Left ventricle myocardium superior (tissue), 1 donor: ENCODE measurements at regions not wholly inside any gene's neighbourhood (a gene's known extent, or its start where the extent isn't known, plus 50 kb on each side); places are given as distances from the start of the nearest gene placed in this dataset.
"Not testable (repeated sequence)": the region's sequence is repeated elsewhere in the genome, so short reads cannot be mapped to it uniquely, and the experiment has no call there.

Experiments
- ATAC-seq: fragments of 200-7000 bp; cut with Tn5 transposase; one replicate; pipeline ENCODE4 v1.9.1; 2020; ENCODE audit warnings: mild to moderate bottlenecking, moderate library complexity
- DNase-seq: peaks from one replicate; pipeline ENCODE4 v3.0.0-alpha.2; 2020
- intact Hi-C: fragments of 100-400 bp; cut with micrococcal nuclease; formaldehyde crosslinking; loops from one replicate; pipeline ENCODE4 v1.11.0; 2022
- donor health status: DM: no; HTN: yes; CAD: no; lungs with severe emphysema.

DNA sequence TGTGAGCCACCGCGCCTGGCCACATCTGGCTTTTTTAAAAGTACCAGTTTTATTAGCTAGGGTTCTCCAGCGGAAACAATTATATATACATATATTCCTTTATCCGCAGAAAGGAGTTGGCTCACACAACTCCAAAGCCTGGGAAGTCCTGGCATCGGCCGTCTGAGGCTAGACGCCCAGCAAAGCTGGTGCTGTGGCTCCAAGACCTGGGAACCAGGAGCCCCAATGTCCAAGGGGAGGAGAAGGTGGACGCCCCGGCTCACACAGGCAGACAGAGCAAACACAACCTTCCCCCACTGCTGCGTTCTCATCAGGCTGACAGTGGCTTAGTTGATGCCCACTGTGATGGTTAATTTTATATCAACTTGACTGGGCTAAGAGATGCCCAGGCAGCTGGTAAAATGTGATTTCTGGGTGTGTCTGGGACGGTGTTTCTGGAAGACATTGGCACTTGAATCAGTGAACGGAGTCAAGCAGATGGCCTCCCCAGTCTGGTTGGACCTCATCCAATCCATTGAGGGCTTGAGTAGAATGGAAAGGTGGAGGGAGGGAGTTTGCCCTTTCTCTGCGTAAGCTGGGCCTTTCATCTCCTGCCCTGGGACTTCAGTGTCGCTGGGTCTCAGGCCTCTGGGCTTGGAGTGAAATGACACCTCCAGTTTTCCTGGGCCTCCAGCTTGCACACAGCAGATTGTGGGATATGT lies 904.4 kb downstream of the BRD1 start:
- ATAC-seq, result no peak
- no peak for DNase-seq
- intact Hi-C loops, result no loop called here

DNA sequence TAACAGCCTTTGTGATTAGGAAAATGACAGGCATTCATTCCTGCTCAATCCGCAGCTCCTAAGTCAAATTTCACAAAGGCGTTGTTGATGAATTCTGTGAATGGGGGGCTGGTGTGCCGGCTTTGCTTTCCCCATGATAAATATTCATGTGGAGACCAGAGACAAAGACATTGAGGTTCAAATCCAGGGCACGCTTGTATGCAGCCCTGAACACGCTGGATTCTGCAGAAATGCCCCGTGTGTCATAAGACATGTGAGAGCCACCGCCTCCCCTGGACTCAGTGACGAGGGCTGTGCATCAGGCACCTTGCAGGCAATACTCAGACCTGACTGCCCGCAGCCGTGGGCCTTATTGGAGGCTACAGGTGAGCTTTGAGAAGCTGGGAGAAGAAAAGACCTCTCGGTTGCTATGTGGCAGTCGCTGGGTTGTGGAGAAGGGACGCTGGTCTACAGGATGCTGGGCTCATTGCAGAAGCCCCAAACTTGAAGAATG lies 906.2 kb downstream of the BRD1 start:
- intact Hi-C loops, result no loop called here
- ATAC-seq, result no peak
- DNase-seq, result no peak

DNA sequence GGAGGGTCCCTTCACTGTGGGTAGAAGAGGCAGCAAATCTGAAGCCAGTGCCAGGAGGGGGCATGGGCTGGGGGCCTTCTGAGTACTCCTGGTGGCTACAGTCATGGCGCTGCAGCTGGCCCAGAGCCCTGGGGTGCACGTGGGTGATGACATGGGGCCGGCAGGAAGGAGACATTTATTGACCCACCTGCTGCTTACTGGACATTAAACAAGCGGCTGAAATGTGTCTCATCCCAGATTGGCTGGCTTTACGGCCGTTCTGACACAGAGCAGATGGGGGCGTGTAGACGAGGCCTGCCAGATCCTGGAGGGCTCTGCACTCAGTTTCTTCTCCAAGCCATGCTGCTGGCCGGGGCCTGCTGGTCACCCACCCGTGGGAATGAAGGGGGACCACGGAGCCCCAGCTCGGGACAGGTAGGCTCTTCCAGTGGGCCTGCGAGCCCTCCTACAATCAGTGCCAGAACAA lies 906.9 kb downstream of the BRD1 start:
- ATAC-seq, result no peak
- DNase-seq, result no peak
- intact Hi-C loops, result no loop called here

DNA sequence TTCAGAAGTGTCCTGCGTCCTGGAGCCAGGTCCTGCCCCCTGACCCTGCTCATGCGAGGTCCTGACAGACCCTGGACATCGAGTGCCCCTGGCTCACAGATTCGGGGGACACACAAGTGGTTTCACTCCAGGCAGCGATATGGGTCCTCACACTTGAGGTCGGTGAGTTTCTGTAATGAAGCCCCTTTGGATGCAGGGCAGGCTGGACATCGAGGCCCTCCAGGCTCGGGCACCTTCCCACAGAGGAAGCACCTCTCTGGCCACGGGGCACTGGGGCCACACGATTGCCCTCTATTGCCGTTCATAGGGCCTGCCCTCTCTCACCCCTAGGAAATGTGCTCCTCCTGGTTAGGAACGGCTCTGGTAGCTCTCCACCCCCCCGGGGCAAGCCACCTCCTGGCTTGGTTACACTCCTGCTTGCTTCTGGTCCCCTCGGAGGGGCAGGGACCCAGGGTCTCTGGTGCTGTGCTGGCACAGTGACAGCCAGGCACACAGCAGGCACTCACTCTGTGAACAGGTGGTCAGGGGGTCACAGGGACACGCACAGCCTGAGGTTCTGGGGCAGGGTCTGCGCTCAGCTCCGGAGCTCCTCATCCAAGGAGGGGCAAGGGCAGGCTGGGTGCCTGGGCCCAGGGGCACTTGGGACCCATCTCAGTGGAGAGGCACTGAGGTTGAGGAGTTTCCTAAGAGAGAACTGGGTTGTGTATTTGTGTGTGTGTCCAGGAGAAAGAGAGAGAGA lies 907.7 kb downstream of the BRD1 start:
- intact Hi-C loops, result no loop called here
- ATAC-seq, result no peak

DNA sequence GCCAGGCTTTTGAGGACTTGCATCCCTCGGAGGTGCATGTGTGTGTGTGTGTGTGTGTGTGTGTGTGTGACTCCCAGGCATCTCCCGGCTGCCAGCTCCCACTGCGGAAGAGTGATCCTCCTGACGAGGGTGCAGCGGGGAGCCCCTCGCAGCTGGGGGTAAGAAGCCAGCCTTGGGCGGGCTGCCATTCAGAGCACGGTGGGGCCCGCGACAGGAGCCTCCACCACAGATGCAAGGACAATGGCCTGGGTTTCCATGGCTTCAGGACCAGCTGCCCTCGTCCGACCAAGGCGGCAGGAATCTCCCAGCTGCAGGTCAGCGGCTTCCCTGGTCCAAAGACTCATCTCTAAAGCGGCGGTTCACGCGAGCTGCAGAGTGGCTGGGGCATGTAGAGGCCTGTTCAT lies 908.5 kb downstream of the BRD1 start:
- intact Hi-C loops, result no loop called here
- ATAC-seq (no peak), DNase-seq (no peak)

More for the DNA sequence above, 907.7 kb downstream of the BRD1 start:
- DNase-seq, result no peak

DNA sequence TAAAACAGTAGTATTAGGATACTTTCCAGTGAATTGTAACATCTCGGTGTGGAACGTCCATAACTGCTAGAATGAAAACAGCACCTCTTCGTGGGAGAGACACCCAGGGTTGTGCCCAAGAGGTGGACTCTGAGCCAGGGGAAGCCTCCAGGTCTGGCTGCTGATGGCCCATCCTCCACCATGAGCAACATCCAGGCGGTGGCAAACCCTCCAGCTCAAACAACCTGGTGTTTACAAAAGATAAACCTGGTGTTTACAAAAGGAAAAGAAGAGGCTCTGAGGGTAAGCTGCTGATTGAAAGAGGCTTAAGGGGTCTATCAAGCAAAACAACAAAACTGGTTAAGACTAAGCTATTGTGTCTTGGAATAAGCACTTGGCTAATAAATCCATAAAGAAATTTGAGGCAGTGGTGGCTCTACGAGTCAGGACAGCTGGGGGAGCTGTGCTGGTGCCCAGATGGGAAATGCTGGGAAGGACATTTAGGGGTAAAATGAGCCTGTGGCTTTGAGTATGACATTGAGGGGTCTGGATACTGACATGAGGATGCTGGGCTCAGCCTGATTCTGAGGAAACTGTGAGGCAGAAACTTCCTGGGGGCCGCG lies 909.0 kb downstream of the BRD1 start:
- intact Hi-C loops, result no loop called here
- ATAC-seq (no peak), DNase-seq (no peak)

DNA sequence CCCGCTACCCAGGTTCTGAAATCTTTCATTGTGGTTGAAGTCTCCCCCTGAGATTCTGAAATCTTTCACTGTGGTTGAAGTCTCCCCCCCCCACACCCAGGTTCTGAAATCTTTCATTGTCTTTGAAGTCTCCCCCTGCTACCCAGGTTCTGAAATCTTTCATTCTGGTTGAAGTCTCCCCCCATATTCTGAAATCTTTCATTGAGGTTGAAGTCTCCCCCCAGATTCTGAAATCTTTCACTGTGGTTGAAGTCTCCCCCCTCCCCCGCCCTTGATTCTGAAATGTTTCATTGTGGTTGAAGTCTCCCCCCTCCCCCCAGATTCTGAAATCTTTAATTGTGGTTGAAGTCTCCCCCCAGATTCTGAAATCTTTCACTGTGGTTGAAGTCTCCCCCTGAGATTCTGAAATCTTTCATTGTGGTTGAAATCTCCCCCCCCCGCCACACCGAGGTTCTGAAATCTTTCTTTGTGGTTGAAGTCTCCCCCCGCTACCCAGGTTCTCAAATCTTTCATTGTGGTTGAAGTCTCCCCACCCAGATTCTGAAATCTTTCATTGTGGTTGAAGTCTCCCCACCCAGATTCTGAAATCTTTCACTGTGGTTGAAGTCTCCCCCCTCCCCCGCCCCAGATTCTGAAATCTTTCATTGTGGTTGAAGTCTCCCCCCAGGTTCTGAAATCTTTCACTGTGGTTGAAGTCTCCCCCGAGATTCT lies 915.2 kb downstream of the BRD1 start:
- intact Hi-C loops, ATAC-seq, DNase-seq: not testable (repeated sequence)

DNA sequence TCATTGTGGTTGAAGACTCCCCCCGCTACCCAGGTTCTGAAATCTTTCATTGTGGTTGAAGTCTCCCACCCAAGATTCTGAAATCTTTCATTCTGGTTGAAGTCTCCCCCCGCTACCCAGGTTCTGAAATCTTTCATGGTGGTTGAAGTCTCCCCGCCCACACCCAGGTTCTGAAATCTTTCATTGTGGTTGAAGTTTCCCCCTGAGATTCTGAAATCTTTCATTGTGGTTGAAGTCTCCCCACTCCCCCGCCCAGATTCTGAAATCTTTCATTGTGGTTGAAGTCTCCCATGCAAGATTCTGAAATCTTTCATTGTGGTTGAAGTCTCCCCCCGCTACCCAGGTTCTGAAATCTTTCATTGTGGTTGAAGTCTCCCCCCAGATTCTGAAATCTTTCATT lies 916.0 kb downstream of the BRD1 start:
- intact Hi-C loops, DNase-seq, ATAC-seq: not testable (repeated sequence)

DNA sequence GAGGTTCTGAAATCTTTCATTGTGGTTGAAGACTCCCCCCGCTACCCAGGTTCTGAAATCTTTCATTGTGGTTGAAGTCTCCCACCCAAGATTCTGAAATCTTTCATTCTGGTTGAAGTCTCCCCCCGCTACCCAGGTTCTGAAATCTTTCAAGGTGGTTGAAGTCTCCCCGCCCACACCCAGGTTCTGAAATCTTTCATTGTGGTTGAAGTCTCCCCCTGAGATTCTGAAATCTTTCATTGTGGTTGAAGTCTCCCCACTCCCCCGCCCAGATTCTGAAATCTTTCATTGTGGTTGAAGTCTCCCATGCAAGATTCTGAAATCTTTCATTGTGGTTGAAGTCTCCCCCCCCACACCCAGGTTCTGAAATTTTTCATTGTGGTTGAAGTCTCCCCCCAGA lies 916.6 kb downstream of the BRD1 start:
- intact Hi-C loops, ATAC-seq, DNase-seq: not testable (repeated sequence)

DNA sequence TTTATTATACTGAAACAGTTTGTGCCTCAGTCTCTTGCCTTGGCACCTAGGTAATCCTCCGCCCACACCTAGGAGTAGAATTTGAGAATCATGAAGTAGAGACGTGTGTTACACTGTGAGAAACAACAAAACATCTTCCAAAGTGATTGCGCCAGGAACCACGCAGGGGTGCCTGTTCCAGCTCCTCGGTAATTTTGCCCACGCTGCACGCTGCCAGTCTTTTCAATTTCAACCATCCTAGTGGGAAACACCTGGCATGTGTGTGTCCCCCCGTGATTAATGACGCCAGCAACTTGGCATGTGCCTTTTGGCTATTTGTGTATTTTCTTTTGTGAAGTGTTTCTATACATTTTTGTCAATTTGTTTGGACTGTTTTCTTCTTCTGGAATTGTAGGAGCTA lies 919.1 kb downstream of the BRD1 start:
- DNase-seq (no peak), ATAC-seq (no peak)
- intact Hi-C loops, result no loop called here

DNA sequence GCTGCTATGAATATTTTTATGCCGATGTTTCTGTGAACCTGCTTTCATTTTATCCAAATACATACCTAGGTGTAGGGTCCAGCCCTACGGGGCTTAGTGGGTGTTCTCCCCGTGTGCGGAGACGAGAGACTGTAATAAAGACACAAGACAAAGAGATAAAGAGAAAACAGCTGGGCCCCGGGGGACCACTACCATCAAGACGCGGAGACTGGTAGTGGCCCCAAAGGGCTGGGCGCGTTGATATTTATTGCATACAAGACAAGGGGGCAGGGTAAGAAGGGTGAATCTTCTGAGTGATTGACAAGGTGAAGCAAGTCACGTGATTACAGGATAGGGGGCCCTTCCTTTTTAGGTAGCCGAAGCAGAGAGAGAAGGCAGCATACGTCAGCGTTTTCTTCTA lies 920.1 kb downstream of the BRD1 start:
- intact Hi-C loops, result no loop called here
- no peak for DNase-seq
- ATAC-seq, result no peak

DNA sequence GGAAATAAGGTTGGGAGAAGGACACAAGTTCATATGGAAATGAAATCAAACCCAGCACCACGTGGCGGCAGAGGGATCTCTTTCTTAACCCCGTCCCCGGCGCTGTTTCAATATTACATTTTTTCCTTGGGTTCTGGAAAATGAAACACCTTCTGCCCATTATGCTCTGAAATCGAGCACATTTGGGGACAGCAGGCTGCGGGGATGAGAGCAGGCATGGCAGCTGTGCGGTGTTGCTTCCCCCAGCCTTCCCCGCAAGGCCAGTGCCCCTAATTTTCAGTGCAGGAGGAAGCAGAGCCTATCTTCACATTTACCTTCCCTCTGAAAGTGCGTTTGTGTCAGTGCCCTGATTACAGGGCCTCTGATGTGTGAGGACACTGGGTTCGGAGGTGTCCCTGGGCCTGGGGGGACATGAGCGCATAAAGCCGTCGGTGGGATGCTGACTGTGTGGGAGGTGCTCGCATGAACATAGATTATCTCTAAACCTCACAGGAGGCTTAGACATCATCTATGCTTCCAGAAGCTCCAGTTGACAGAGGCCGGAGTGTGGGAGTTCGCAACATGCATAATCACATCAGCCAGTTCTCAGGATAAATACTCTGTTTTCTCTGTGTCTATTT lies 921.3 kb downstream of the BRD1 start:
- intact Hi-C loops, result no loop called here
- DNase-seq (peak; percentile 3), ATAC-seq (no peak)

DNA sequence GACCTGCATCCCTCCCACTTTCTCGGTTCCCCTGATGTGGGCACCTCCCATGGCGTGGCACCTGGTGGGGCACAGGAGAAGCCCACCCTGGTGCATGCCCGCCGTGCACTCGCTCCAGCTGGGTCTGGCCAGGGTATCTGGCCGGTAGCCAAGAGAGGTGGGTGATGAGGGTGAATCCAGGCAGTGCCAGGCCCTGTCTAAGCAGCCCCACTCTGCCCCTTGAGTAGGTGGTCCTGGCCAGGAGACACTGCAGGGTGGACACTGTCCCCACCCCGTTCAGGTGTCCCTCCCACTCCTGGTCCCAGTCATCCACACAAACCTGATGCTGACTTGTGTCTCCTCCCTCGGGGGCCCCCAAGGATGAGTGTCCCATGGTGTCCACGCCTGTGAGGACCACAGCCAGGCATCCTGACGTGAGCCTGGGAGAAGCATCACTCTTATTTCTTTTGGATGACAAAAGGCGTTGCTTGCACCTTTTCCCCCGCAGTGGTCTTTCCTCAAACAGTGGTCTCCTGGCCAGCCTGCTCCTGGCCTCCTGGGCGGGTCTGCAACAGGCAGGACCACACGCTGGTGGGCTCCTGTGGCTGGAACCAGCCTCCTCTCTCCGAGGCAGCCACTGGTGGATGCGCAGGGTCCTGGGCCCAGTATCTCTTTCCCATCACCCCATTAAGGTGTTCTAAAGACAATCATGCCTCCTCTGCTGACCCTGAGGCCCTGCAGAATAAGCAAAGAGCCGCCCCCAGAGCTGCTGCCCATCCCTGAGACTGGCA lies 922.3 kb downstream of the BRD1 start:
- no peak for ATAC-seq
- DNase-seq, result peak; percentile 10
- intact Hi-C loops, result no loop called here

DNA sequence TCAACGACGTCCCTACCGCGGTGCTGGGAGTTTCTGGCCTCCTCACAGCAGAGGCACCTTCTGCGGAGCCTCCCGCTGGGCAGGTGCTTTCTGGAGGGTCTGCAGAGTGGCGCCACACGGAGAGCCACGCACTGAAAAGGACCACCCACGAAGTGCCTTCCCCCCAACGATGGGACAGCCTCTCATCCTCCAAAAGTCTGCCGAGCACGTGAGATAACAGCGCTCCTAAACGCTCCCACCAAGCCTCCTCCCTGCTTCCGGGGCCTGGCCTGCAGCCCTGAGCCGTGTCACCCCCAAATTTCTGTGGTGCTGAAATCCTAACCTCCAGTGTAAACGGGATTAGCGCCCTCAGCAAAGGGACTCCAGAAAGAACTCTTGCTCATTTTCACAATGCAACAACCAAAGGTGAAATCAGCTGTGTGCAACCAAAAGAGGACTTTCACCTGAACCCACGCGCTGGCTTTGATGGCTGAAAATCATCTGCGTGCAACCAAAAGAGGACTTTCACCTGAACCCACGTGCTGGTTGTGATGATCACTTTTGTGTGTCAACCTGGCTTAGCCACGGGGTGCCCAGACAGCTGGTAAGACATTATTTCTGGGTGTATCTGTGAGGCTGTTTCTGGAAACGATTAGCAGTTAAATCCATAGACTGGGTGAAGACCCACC lies 924.6 kb downstream of the BRD1 start:
- no peak for ATAC-seq
- intact Hi-C loops, result no loop called here
- no peak for DNase-seq

DNA sequence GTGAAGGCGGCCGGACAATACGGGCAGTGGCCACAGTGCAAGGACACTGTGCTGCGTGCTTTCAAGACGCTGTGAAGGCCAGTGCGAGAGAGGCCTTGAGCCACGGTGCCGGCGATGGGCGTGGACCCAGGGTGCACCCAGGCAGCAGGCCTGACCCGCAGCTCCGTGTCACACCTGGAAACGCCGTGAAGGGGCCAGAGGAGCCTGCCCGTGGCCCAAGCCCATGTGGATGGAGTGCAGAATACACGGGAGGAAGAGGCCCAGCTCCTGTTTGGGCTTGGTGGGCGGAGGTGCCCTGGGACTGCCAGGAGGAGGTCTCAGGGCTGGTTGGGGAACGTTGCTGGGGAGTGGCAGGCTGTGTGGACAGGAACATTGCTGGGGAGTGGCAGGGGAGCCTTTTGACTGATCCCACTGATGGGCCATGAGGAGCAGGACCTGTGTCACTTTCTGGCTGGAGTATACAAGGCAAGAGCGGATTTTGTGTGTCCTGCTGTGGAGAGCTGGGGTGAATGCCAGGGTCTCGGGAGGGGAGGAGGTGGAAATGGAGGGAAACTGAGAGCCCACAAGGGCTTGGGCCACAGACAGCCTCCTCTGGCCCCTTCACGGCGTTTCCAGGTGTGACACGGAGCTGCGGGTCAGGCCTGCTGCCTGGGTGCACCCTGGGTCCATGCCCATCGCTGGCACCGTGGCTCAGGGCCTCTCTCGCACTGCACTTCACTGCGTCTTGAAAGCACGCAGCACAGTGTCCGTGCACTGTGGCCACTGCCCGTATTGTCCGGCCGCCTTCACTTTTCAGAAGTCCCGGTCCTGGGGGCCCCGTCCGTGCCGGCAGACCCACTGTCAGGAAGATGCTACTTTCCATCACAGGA lies 925.4 kb downstream of the BRD1 start:
- ATAC-seq, result no peak
- intact Hi-C loops, result no loop called here
- no peak for DNase-seq

DNA sequence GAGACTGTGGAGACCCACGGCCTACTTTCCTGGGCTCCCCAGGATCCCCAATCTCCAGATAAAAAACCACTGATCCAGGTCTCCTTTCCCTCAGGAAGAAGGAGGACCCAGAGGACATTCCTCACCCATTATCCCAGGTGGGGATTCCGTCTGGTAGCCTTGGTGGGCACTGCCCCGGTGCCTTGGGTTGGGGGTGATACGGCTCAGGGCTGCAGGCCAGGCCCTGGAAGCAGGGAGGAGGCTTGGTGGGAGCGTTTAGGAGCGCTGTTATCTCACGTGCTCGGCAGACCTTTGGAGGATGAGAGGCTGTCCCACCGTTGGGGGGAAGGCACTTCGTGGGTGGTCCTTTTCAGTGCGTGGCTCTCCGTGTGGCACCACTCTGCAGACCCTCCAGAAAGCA lies 926.3 kb downstream of the BRD1 start:
- intact Hi-C loops, result no loop called here
- no peak for ATAC-seq
- no peak for DNase-seq

DNA sequence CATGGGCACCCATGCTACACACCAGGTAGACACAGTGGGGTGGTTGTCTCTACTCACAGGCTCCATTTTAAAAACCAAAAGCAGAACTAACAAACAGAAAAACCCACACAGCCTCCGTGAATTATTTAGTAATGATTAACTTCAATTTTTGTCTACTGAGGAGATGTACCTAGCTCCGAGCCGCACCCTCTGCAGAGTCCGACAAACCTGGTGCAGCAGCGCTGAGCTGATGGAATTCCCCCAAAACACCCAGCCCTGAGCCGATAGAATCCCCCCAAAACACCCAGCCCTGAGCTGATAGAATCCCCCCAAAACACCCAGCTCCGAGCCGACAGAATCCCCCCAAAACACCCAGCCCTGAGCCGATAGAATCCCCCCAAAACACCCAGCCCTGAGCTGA lies 927.0 kb downstream of the BRD1 start:
- no peak for ATAC-seq
- intact Hi-C loops, result no loop called here
- DNase-seq, result no peak
